K562 (cell line): ENCODE measurements at regions not wholly inside any gene's neighbourhood (a gene's known extent, or its start where the extent isn't known, plus 50 kb on each side); places are given as distances from the start of the nearest gene placed in this dataset.

Experiments used
- JUND ChIP-seq, 2 experiments: IDR thresholded peaks; 2 replicates in 1 of 2; 3 replicates in 1 of 2; pipeline ENCODE4 v1.6.1; 2011; ENCODE audit warnings: borderline replicate concordance in 2 of 2, low read depth in 2 of 2, low read length in 2 of 2, improper control_type of control experiment in 1 of 2, missing biosample characterization in 1 of 2, missing genetic modification characterization in 1 of 2, missing genetic modification reagents in 1 of 2
- SMARCE1 ChIP-seq: fragments of 450-650 bp; IDR thresholded peaks from 2 replicates; pipeline ENCODE4 v1.7.1; 2016; ENCODE audit warnings: mild to moderate bottlenecking

- TF ChIP-seq SMARCE1 (no peak), JUND (IDR thresholded peaks at IDR 0.05; ENCODE audit: borderline replicate concordance, low read depth, low read length) (no peak), JUND (tag; IDR thresholded peaks at IDR 0.05; ENCODE audit: borderline replicate concordance, low read depth, low read length) (no peak)
Measured at GRCh38 chr1:10934150-10934818, 78.2 kb upstream of the TARDBP start.
